A549 (cell line): ENCODE measurements at regions not wholly inside any gene's neighbourhood (a gene's known extent, or its start where the extent isn't known, plus 50 kb on each side); places are given as distances from the start of the nearest gene placed in this dataset.

Source experiments
- ATAC-seq, 2 experiments: fragments of 200-7000 bp in 1 of 2; fragments of >200 bp in 1 of 2; cut with Nextera tagmentation in 1 of 2; cut with Tn5 transposase in 1 of 2; 3 replicates each; pipeline versions ENCODE4 v1.8.0 to v1.9.1; 2018 to 2020; ENCODE audit warnings: mild to moderate bottlenecking in 1 of 2, moderate library complexity in 1 of 2
- CTCF ChIA-PET: fragments of 300-600 bp; sonication (Branson Sonifier 250); formaldehyde crosslinking; extraction: SDS; loops from one replicate; lab custom pipeline; 2021; ENCODE audit warnings: antibody characterized with exemption, inconsistent platforms; lab: Yijun Ruan, JAX
- POLR2A ChIA-PET: fragments of 350-600 bp; formaldehyde crosslinking; extraction: SDS; loops from one replicate; lab custom pipeline; 2021; ENCODE audit warnings: antibody characterized with exemption, inconsistent platforms; lab: Yijun Ruan, JAX
- DNase-seq, 2 experiments: peaks; one replicate each; pipeline versions ENCODE4 v3.0.0 to v3.0.0-alpha.2; 2011 to 2016; ENCODE audit warnings: low read depth in 1 of 2, low spot score in 1 of 2
- FAIRE-seq: peaks from 2 replicates; lab custom pipeline; 2011; peaks lifted over from hg19 to GRCh38; lab: Jason Lieb, UNC
- H3K27ac ChIP-seq, 2 experiments: fragments of >200 bp; sonication (Bioruptor Twin); formaldehyde crosslinking; 3 replicates each; pipeline ENCODE4 v1.5.1; 2016 to 2017
- H3K4me1 ChIP-seq: fragments of >200 bp; sonication (Bioruptor Twin); formaldehyde crosslinking; 3 replicates; pipeline ENCODE4 v1.6.1; 2016
- H3K4me2 ChIP-seq: fragments of >200 bp; sonication (Bioruptor Twin); formaldehyde crosslinking; 3 replicates; pipeline ENCODE4 v1.6.1; 2016
- H3K4me3 ChIP-seq: fragments of >200 bp; sonication (Bioruptor Twin); formaldehyde crosslinking; 3 replicates; pipeline ENCODE4 v1.5.1; 2016
- H3K9me3 ChIP-seq: fragments of >200 bp; sonication (Bioruptor Twin); formaldehyde crosslinking; 3 replicates; pipeline ENCODE4 v1.6.1; 2016
- BCL3 ChIP-seq: fragments of >200 bp; sonication (Bioruptor Twin); formaldehyde crosslinking; IDR thresholded peaks from 3 replicates; pipeline ENCODE4 v1.6.1; 2016
- CBX2 ChIP-seq: fragments of 200-600 bp; sonication (generic); IDR thresholded peaks from 2 replicates; pipeline ENCODE4 v1.6.1; 2016; ENCODE audit warnings: low read depth, mild to moderate bottlenecking, borderline replicate concordance
- CTCF ChIP-seq: fragments of >200 bp; sonication (Bioruptor Twin); formaldehyde crosslinking; IDR thresholded peaks from 3 replicates; pipeline ENCODE4 v1.5.1; 2016
- EHF ChIP-seq: fragments of 250-450 bp; sonication (Bioruptor Pico); IDR thresholded peaks from 2 replicates; pipeline ENCODE4 v1.5.0; 2020; ENCODE audit warnings: mild to moderate bottlenecking
- EHMT2 ChIP-seq: fragments of 200-600 bp; sonication (generic); IDR thresholded peaks from 2 replicates; pipeline ENCODE4 v1.6.1; 2016; ENCODE audit warnings: antibody characterized with exemption, low read depth, mild to moderate bottlenecking, moderate library complexity
- FOSB ChIP-seq: fragments of 250-450 bp; sonication (Bioruptor Pico); IDR thresholded peaks from 2 replicates; pipeline ENCODE4 v1.5.0; 2020; ENCODE audit warnings: mild to moderate bottlenecking, moderate library complexity
- HES2 ChIP-seq: fragments of >200 bp; sonication (Bioruptor Twin); formaldehyde crosslinking; IDR thresholded peaks from 2 replicates; pipeline ENCODE4 v1.6.1; 2016
- HOXA7 ChIP-seq: fragments of 250-450 bp; sonication (Bioruptor Pico); IDR thresholded peaks from 2 replicates; pipeline ENCODE4 v1.5.0; 2020; ENCODE audit warnings: mild to moderate bottlenecking, moderate library complexity
- HOXB13 ChIP-seq: fragments of 250-450 bp; sonication (Bioruptor Pico); IDR thresholded peaks from 2 replicates; pipeline ENCODE4 v1.5.0; 2020; ENCODE audit warnings: low read depth, mild to moderate bottlenecking, moderate library complexity
- HOXB5 ChIP-seq: fragments of 250-450 bp; sonication (Bioruptor Pico); IDR thresholded peaks from 2 replicates; pipeline ENCODE4 v1.5.0; 2020; ENCODE audit warnings: mild to moderate bottlenecking, moderate library complexity
- JUN ChIP-seq, 2 experiments: fragments of >200 bp; sonication (Bioruptor Twin); formaldehyde crosslinking; IDR thresholded peaks; 2 replicates in 1 of 2; 3 replicates in 1 of 2; pipeline ENCODE4 v1.6.1; 2016 to 2017
- JUNB ChIP-seq: fragments of >200 bp; sonication (Bioruptor Twin); formaldehyde crosslinking; IDR thresholded peaks from 2 replicates; pipeline ENCODE4 v1.6.1; 2016
- MAZ ChIP-seq: fragments of 150-350 bp; IDR thresholded peaks from 2 replicates; pipeline ENCODE4 v1.6.1; 2014; ENCODE audit warnings: antibody characterized with exemption, low read depth, low read length, borderline replicate concordance
- MYC ChIP-seq: IDR thresholded peaks from 2 replicates; pipeline ENCODE4 v1.6.1; 2012; ENCODE audit warnings: mild to moderate bottlenecking, inconsistent platforms, low read length, improper control_type of control experiment, borderline replicate concordance
- POLR2AphosphoS2 ChIP-seq: conservative IDR thresholded peaks from 2 replicates; pipeline ENCODE4 v1.6.1; 2012; ENCODE audit warnings: low read length, improper control_type of control experiment, inconsistent platforms
- RCOR1 ChIP-seq: fragments of 150-350 bp; IDR thresholded peaks from 2 replicates; pipeline ENCODE4 v1.6.1; 2014; ENCODE audit warnings: antibody characterized with exemption, low read length, low read depth
- REST ChIP-seq: fragments of 200-600 bp; sonication (generic); IDR thresholded peaks from 2 replicates; pipeline ENCODE4 v1.6.1; 2016; ENCODE audit warnings: antibody characterized with exemption, mild to moderate bottlenecking, moderate library complexity
- RFX5 ChIP-seq: fragments of 450-650 bp; IDR thresholded peaks from 2 replicates; pipeline ENCODE4 v1.7.1; 2014; ENCODE audit warnings: antibody characterized with exemption, mild to moderate bottlenecking, moderate library complexity
- TFCP2L1 ChIP-seq: fragments of 250-450 bp; sonication (Bioruptor Pico); IDR thresholded peaks from 2 replicates; pipeline ENCODE4 v1.5.0; 2021; ENCODE audit warnings: mild to moderate bottlenecking
- USF2 ChIP-seq: fragments of 450-650 bp; IDR thresholded peaks from 2 replicates; pipeline ENCODE4 v1.6.1; 2014; ENCODE audit warnings: antibody characterized with exemption
- ZC3H11A ChIP-seq: fragments of 450-650 bp; IDR thresholded peaks from 2 replicates; pipeline ENCODE4 v1.6.1; 2014; ENCODE audit warnings: antibody characterized with exemption, mild to moderate bottlenecking
- WGBS: methylation state at CpG from one replicate; pipeline ENCODE4 v1.1.6; 2017; ENCODE audit errors: missing lambda C conversion rate; 5-methylcytosine and 5-hydroxymethylcytosine counted together

- no peak for DNase-seq
- POLR2A ChIA-PET, result no interaction called here
- no peaks in the 10 kb centered on the region for H3K9me3 ChIP-seq
These were observed 415.0 kb downstream of the FOXO1 start for GRCh38 chr13:40251343-40252032.

GRCh38 chr13:40252241-40252640 lies 414.2 kb downstream of the FOXO1 start:
- no peaks in the 10 kb centered on the region for H3K9me3 ChIP-seq
- CTCF ChIA-PET, result interaction anchor here (0.6 kb wide), 1 partner anchor 405 kb away, joined by 3 read pairs; no protein-coding TSS in a partner anchor
- no peak for TF ChIP-seq JUN (IDR thresholded peaks at IDR 0.05)
- TF ChIP-seq EHMT2, result no peak
- no peak for TF ChIP-seq BCL3
- TF ChIP-seq CTCF, result no peak
- TF ChIP-seq ZC3H11A, result no peak
- TF ChIP-seq HOXA7 (CRISPR knock-in tag), result no peak
- FAIRE-seq (no peak), DNase-seq (no peak), ATAC-seq (no peak)
- no peak overlapping the region for H3K4me2 ChIP-seq
- H3K4me3 ChIP-seq, result no peak overlapping the region
- H3K27ac ChIP-seq, result no peak overlapping the region
- POLR2A ChIA-PET, result no interaction called here
- H3K4me1 ChIP-seq, result peaks cover 9% of the 10 kb centered on the region; the same call in 2 of the 3 replicates
- WGBS, result 64% methylated on average over 3 of the region's 3 CpGs

More at GRCh38 chr13:40251343-40252032, 415.0 kb downstream of the FOXO1 start:
- no peak for ATAC-seq
- FAIRE-seq, result no peak
- no peak overlapping the region for H3K27ac ChIP-seq
- 45% methylated on average over 1 of the region's 1 CpG for WGBS
- no peak overlapping the region for H3K4me3 ChIP-seq
- H3K4me2 ChIP-seq, result no peak overlapping the region
- TF ChIP-seq HES2 (no peak), EHF (CRISPR knock-in tag) (no peak), MAZ (no peak)
- TF ChIP-seq, all 56 proteins: peak for 0
- H3K4me1 ChIP-seq, result peaks cover 9% of the 10 kb centered on the region; the same call in 2 of the 3 replicates
- CTCF ChIA-PET, result no interaction called here

GRCh38 chr13:40252676-40253075 lies 413.8 kb downstream of the FOXO1 start:
- H3K4me2 ChIP-seq, result no peak overlapping the region
- WGBS, result 59% methylated on average over 3 of the region's 3 CpGs
- no peak for FAIRE-seq

More at GRCh38 chr13:40252676-40253075, 413.8 kb downstream of the FOXO1 start:
- ATAC-seq (no peak), DNase-seq (no peak)
- CTCF ChIA-PET, result interaction anchor here (0.6 kb wide), 1 partner anchor 404 kb away, joined by 3 read pairs; no protein-coding TSS in a partner anchor
- Histone ChIP-seq H3K4me3 (no peak overlapping the region), H3K4me1 (peaks cover 9% of the 10 kb centered on the region; the same call in 2 of the 3 replicates), H3K9me3 (no peaks in the 10 kb centered on the region), H3K27ac (no peak overlapping the region)
- POLR2A ChIA-PET, result no interaction called here
- TF ChIP-seq USF2, result no peak
- TF ChIP-seq POLR2AphosphoS2, result no peak
- no peak for TF ChIP-seq HOXB5 (CRISPR knock-in tag)
- no peak for TF ChIP-seq TFCP2L1
- no peak for TF ChIP-seq HOXB13 (CRISPR knock-in tag)
- no peak for TF ChIP-seq FOSB (CRISPR knock-in tag)
- TF ChIP-seq HOXA7 (CRISPR knock-in tag), result no peak
- TF ChIP-seq REST, result no peak
- no peak for TF ChIP-seq MYC
- TF ChIP-seq RFX5, result no peak
- TF ChIP-seq JUNB, result no peak
- no peak for TF ChIP-seq CBX2
- no peak for TF ChIP-seq HES2
- no peak for TF ChIP-seq RCOR1
